ENCODE measurements at regions not wholly inside any gene's neighbourhood (a gene's known extent, or its start where the extent isn't known, plus 50 kb on each side); places are given as distances from the start of the nearest gene placed in this dataset.
"Not testable (repeated sequence)": the region's sequence is repeated elsewhere in the genome, so short reads cannot be mapped to it uniquely, and the experiment has no call there.

DNA sequence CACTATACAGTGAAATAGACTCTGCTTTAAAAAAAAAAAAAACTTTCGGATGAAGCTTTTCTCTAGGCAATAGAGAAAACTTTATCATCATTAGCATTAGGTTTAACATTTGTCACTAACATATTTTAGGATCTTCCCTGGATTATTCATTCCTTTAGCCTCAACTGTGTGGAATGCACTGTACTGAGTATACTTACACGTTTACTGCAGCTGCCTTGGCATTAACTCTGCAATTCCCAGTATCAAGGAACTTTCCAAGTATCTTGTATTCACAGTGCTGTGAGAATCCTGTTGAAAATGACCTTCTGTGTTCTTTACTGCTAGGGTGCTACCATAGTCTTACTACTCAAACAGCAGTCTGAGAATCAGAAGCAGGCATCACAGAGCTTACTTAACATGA, 328.2 kb upstream of the COL3A1 start:
- no peak for DNase-seq

DNA sequence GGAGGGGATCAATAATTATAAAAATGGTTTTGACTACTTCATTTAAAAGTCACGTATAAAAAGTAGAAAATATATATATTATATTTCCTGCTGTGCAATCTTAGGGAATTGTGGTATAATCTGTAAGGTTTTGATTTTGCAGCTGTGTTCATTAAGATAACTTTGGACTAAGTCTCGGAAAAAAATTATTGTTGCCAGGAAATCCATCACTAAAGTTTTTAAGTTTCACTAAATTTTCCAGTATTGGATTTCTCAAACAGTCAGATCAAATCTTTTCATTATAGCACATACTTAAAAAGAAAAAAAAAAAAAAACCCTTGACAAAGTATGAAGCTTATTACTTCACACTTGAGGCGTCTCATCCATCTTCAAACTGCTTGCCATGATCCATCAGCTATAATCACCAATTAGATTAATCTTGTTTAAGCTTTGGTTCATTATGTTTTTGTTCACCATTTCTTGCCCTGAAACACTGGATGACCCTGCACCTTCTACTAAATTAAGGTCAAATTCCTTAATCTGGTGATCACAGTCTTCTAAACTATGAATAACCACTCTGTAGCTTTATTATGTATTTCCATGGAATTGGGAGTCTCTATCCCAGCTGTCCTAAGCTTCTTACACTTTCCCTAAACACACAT, 326.6 kb upstream of the COL3A1 start:
- DNase-seq, result no peak

DNA sequence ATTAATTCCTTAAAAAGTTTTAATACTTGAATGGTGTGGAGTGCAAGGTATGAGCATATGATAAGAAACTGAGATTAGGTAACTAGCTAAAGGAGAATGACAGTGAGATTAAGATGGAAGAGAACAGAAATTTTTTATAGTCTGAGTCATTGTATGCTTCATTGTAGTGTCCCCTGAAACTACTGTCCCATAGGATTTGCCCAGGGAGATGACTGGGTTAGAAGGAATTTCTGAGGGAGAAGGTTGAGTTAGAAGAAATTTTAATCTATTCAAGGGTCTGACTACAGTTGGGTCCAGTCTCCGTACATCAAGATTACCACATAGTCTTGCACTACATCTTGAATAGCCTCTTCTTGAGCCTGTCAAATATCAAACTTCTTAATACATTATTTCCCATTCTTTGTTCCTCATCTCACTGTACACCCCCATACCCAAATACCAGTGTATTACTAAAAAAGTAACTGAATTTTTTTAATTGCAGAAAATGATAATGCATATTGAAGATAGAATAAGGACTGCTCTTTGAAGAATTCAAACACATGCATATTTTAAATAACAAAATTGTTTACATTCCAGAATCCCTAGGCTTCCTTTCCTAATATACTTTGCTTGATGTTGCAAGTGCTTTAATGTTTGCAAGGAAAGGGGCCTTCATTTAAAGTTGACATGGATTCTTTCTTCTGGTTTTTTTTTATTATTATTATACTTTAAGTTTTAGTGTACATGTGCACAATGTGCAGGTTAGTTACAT, 314.3 kb upstream of the COL3A1 start:
- no peak for DNase-seq

DNA sequence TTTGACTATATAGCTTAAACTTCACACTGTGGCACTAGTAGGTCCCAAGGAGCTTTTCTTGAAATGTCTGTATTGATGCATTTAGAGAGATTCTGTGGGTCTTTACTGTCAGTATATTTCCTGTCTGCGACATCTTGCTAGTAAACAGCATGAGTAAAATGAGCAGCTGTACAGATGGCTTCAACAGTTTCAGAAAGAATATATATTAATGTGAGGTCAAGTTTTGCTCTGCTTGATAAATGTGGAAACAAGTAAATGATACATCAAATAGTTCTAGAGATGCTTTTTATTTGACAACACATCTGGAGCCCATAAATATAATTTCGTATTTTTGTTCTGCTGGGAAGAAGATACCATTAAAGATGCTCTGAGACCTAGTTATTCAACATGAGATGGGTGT, 310.9 kb upstream of the COL3A1 start:
- no peak for DNase-seq

- no peak for DNase-seq
Observed at GRCh38 chr2:188664416-188664815, 309.8 kb upstream of the COL3A1 start.

DNA sequence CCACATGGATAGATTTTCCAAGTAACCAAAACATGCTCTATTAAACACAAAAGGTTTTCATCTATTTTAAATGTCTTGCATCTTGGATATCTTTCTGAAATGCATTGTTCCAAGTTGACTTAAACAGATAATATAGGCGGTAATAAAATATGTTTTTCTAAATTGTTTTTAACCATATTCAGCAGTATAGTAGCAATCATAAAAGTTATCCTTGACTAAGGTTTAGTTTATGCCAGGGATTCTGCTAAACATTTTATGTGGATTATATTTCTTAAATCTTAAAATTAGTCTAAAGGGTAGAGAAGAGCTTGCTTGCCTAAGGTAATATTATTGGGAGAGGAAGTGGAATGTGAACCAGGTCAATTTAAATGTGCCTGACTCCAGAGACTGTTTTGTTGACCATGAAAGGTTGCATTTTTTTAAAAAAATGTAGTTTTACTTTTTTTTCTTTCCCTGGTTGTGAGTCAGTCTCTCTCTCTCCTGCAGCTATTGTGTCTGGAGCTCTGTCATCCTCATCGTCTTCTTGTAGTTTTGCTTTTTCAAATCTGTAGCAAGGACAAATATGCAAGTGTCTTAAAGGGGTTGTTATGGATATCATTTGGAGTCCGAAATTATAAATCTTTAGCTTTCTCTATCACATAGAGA, 309.1 kb upstream of the COL3A1 start:
- no peak for DNase-seq

GRCh38 chr2:188665727-188666304, 308.4 kb upstream of the COL3A1 start:
- no peak for DNase-seq

GRCh38 chr2:188666503-188666902, 307.7 kb upstream of the COL3A1 start:
- DNase-seq, result no peak

DNA sequence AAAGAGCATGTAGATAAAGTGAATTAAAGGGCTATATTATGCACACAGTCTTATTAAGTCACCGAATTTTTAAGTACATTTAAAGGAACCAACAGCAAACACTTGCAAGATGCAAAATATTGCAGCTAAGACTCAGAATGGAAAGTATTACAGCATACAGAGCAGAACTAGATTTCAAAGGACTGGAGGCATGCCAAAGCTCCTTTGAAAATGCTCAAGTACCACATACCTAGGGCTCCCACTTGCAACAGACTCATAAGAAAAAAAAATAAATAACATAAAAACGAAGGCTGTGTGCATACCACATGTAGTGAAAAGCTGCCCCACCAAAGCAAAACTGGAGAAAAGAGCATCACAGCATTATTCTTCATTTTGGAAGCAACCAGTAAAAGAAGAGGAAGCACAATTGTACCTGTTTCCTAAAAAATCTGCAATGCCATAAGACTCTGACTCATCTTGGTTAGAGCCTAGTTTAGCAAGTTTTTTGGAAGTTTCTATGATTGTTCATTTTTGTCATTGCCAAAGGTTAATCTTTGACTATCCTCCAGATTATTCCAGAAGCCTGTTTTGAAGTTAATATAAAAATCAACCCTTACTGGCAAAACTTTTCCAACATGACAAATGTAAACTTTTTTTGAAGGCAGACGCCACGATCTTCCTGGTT, 306.0 kb upstream of the COL3A1 start:
- no peak for DNase-seq

DNA sequence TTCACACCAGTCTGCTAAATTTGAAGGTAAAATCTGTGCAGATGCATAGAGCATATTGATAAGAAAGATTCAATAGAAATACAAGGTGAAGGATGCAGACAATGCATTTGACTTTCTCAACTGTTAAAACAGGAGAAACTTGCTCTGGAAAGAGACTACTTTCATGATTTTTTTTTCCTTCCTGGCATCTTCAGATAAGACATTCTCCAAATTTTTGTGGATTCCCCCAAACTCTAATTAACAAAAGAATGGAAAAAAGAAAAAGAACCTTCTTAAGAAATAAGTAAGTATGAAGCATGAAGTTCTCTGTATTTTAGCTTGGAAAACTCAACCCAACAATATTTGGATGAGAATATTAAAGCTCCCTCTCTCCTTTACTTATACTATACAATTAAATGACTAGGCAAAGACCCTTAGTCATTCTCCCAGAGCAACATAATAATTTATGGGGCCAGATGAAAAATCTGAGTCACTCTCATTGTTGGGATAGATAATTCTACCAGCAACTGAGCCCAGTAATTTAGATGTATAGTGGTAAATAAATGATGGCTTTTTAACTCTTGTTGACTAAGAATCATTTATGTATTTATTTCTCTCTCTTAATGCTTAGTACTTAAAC, 298.7 kb upstream of the COL3A1 start:
- DNase-seq, result no peak

DNA sequence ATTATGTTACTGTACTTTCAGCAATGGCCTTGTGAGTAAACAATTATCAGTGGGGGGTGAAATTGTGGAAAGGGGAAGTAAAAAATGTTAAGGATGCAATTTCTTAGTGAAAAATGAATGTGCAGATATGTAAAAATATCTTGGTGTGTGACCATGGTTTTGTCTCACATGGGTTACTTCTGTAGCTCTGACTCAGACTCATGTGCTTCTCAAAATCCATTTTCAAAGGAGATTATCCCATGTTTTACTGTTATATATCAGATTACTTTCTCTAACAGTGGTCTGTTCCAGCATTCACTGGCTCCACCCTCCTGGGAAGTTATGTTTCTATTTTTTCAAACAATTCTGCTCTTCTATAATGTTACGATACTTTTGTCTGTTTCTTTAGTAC, 298.2 kb upstream of the COL3A1 start:
- DNase-seq, result no peak

DNA sequence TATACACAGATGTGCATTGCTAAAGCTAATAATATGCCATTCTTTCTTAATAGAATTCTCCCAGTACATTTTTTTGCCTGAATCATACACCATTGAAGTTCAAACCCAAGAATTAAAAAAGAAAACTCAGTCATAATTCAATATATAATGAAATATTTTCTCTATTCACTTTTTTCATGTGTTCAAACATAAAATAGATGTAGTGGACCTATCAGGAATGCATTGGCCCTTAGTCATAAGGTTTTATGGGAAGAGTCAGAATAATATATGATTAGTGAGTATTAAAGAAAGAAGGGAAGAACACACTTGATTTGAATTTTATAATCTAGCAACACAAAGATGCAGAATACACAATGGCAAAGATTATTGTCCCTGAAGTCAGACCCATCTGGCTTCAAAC, 297.0 kb upstream of the COL3A1 start:
- no peak for DNase-seq

- DNase-seq, result no peak
Observed at GRCh38 chr2:188678882-188679281, 295.3 kb upstream of the COL3A1 start.

- no peak for DNase-seq
Observed at GRCh38 chr2:188682838-188683237, 291.3 kb upstream of the COL3A1 start.

DNA sequence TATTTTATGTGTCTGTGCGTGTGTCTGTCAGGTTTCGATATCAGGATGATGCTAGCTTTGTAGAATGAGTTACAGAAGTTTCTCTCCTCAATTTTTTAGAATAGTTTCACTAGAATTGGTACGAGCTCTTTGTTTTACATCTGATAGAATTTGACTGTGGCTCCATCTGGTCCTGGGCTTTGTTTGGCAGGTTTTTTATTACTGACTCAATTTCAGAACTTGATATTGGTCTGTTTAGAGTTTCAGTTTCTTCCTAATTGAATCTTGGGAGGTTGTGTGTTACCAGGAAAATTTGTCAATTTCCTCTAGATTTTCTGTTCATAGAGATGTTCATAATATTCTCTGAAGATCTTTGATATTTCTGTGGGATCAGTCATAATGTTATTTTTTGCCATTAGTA, 289.4 kb upstream of the COL3A1 start:
- no peak for DNase-seq

DNA sequence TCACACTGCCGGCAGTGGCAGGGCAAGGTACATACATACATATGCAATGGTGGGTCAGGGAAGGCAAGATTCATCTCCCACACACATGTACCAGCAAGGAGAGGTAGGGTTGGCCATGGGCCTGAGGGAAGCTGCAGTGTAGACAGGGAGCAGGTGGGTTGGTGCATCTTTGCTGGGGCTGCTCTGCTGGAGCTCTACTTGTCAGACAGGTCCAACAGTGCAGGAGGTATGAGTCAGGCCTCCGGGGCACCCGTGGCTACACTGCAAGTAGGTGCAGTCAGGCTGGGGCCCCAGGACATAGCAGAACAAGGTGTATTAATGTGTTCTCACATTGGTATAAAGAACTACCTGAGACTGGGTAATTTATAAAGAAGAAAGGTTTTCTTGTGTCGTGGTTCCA, 281.1 kb upstream of the COL3A1 start:
- no peak for DNase-seq

DNA sequence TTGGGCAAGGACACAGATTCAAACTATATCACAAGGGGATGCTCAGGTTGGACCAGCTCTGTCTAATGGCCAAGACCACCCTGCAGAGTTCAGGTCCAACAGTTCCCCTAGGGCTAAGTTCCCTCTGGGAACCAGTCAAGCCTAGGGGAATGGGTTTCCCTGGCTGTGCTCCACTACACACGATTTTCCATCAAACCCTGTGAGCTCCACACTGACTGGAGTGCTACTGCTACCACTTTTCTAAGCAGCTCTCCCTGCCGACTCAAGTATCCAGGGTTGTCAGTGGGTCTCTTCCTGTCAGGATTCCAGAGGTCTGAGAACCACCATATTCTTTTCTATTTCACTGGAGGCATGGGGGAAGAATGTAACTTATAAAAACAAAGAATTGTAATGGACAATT, 280.4 kb upstream of the COL3A1 start:
- DNase-seq, result no peak

DNA sequence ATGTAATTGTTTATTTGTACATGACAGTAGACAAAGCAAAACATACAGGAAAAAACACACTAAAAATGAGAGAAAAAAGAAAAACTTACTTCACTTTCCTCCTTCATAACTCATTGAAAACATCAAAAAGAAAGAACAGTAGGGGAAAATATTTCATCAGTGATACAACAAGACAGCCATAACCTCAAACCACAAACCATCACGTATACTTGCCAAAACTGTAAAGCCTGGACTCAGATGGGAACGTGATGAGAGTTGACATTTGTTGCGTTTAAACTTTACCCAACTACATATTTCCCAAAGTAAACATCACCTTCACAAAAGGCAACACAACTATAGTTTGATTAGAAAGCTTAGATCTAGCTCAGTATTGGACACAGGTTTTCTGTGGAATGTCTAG, 278.2 kb upstream of the COL3A1 start:
- no peak for DNase-seq

DNA sequence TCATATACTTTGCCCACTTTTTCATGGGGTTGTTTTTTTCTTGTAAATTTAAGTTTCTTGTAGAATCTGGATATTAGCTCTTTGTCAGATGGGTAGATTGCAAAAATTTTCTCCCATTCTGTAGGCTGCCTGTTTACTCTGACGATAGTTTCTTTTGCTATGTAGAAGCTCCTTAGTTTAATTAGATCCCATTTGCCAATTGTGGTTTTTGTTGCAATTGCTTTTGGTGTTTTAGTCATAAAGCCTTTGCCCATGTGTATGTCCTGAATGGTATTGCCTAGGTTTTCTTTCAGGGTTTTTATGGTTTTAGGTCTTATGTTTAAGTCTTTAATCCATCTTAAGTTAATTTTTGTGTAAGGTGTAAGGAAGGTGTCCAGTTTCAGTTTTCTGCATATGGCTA, 276.0 kb upstream of the COL3A1 start:
- not testable (repeated sequence) for DNase-seq

- DNase-seq, result no peak
Observed at GRCh38 chr2:188701836-188702235, 272.3 kb upstream of the COL3A1 start.

GRCh38 chr2:188705191-188705590, 269.0 kb upstream of the COL3A1 start:
- DNase-seq, result no peak

DNA sequence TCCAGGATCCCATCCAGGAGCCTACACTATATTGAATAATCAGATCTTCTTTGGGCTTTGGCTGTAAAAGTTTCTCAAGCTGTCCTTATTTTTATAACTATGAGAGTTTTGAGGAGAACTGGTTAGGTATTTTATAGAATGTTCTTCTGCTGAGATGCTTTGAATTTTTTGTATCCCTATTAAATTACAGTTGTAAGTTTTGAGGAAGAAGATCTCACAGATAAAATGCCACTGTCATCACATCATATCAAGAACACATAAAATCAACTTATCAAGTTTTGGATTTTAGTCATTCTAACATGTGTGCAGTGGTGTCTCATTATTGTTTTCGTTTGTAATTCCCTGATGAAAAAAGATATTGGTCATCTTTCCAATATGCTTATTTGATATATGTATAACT, 260.2 kb upstream of the COL3A1 start:
- DNase-seq, result no peak

All from SHP77 treated with DMSO at 0.1 percent for 48 hours (cell line).